HepG2 (cell line): ENCODE measurements at regions not wholly inside any gene's neighbourhood (a gene's known extent, or its start where the extent isn't known, plus 50 kb on each side); places are given as distances from the start of the nearest gene placed in this dataset.
"Not testable (repeated sequence)": the region's sequence is repeated elsewhere in the genome, so short reads cannot be mapped to it uniquely, and the experiment has no call there.

Source experiments
- ATAC-seq: fragments of 200-7000 bp; cut with Tn5 transposase; 3 replicates; pipeline ENCODE4 v1.9.1; 2020; ENCODE audit warnings: mild to moderate bottlenecking, moderate library complexity
- BruUV-seq: library from RNA; stranded (reverse); fragments of 400-500 nt; replicated peaks from 2 replicates; lab custom pipeline; 2021; lab: Mats Ljungman, UMichigan
- CTCF ChIA-PET: fragments of 300-600 bp; formaldehyde crosslinking; extraction: SDS; loops from one replicate; lab custom pipeline; 2021; ENCODE audit warnings: low total read pairs, inconsistent platforms, low intra/inter-chr PET ratio; lab: Yijun Ruan, JAX
- POLR2A ChIA-PET: fragments of 350-600 bp; sonication (Branson Sonifier 250); formaldehyde crosslinking; loops from one replicate; lab custom pipeline; 2020; ENCODE audit warnings: antibody characterized with exemption, inconsistent platforms; lab: Yijun Ruan, JAX
- DNase-seq: peaks from one replicate; pipeline ENCODE4 v3.0.0-alpha.2; 2015; ENCODE audit warnings: low spot score
- FAIRE-seq: peaks from 3 replicates; lab custom pipeline; 2011; peaks lifted over from hg19 to GRCh38; lab: Jason Lieb, UNC
- H2AFZ ChIP-seq: one replicate; pipeline ENCODE4 v1.6.1; 2011; ENCODE audit warnings: low read length, inconsistent platforms
- H3K27ac ChIP-seq: fragments of 300-600 bp; 3 replicates; pipeline ENCODE4 v1.8.0; 2011; ENCODE audit warnings: mixed run types, mild to moderate bottlenecking, mixed read lengths, low read length, inconsistent platforms; ENCODE audit not compliant: insufficient read depth; ENCODE audit errors: extremely low read length
- H3K27me3 ChIP-seq, 2 experiments: fragments of 200-600 bp in 1 of 2; 2 replicates in 1 of 2; 3 replicates in 1 of 2; pipeline versions ENCODE4 v1.6.0 to v1.8.0; 2011; ENCODE audit warnings: low read length in 2 of 2, mild to moderate bottlenecking in 2 of 2, moderate library complexity in 2 of 2, inconsistent platforms in 1 of 2; ENCODE audit not compliant: insufficient read depth in 2 of 2, control insufficient read depth in 1 of 2
- H3K36me3 ChIP-seq, 2 experiments: fragments of 200-600 bp in 1 of 2; replicated peaks in 1 of 2; 2 replicates in 1 of 2; 3 replicates in 1 of 2; pipeline versions ENCODE4 v1.5.1 to v1.8.0; 2011; ENCODE audit warnings: low read length in 2 of 2, inconsistent platforms in 1 of 2; ENCODE audit not compliant: insufficient read depth in 2 of 2, control insufficient read depth in 1 of 2
- H3K4me1 ChIP-seq: 2 replicates; pipeline ENCODE4 v1.5.1; 2012; ENCODE audit warnings: low read length, inconsistent platforms; ENCODE audit not compliant: insufficient read depth
- H3K4me2 ChIP-seq: 2 replicates; pipeline ENCODE4 v1.6.0; 2011; ENCODE audit warnings: low read depth, low read length, inconsistent platforms
- H3K4me3 ChIP-seq, 3 experiments: fragments of 200-600 bp in 1 of 3; sonication (generic), shearing (Covaris generic) in 1 of 3; replicated peaks in 1 of 3; 2 replicates each; pipeline ENCODE4 v1.5.1; 2011 to 2016; ENCODE audit warnings: low read length in 3 of 3, inconsistent platforms in 2 of 3, low read depth in 2 of 3, mild to moderate bottlenecking in 2 of 3, control low read depth in 1 of 3, mixed read lengths in 1 of 3; ENCODE audit not compliant: insufficient read depth in 1 of 3
- H3K79me2 ChIP-seq: one replicate; pipeline ENCODE4 v1.6.1; 2011; ENCODE audit warnings: low read length, inconsistent platforms; ENCODE audit not compliant: insufficient read depth
- H3K9ac ChIP-seq: 2 replicates; pipeline ENCODE4 v1.6.0; 2011; ENCODE audit warnings: mild to moderate bottlenecking, low read depth, low read length, inconsistent platforms; ENCODE audit not compliant: insufficient read depth
- H3K9me3 ChIP-seq: 2 replicates; pipeline ENCODE4 v1.5.1; 2012; ENCODE audit warnings: mild to moderate bottlenecking, low read length
- H4K20me1 ChIP-seq: 2 replicates; pipeline ENCODE4 v1.6.0; 2011; ENCODE audit warnings: inconsistent platforms, mild to moderate bottlenecking, low read length, moderate library complexity; ENCODE audit not compliant: insufficient read depth
- ETS1 ChIP-seq: sonication (generic); formaldehyde crosslinking; IDR thresholded peaks from 2 replicates; pipeline ENCODE4 v1.4.0; 2020; ENCODE audit warnings: missing genetic modification reagents
- HNRNPK ChIP-seq: fragments of 200-400 bp; formaldehyde crosslinking; IDR thresholded peaks from 2 replicates; pipeline ENCODE4 v1.6.1; 2018; ENCODE audit warnings: low read length, low read depth, moderate library complexity, mild to moderate bottlenecking; ENCODE audit not compliant: poor library complexity, severe bottlenecking
- ZBTB20 ChIP-seq: sonication (generic); formaldehyde crosslinking; IDR thresholded peaks from 2 replicates; pipeline ENCODE4 v1.8.1; 2023; ENCODE audit warnings: missing genetic modification reagents, low read depth, mild to moderate bottlenecking, borderline replicate concordance
- WGBS: methylation state at CpG from one replicate; pipeline ENCODE4 v1.1.6; 2017; ENCODE audit warnings: low lambda C conversion rate; 5-methylcytosine and 5-hydroxymethylcytosine counted together
- in situ Hi-C: cut with HindIII; loops from 2 replicates; pipeline ENCODE4 v1.10.0; 2017; ENCODE audit warnings: low pct_unique_long_range_greater_than_20kb; ENCODE audit not compliant: extremely low pct_ligation_motif_present
- intact Hi-C: fragments of 100-400 bp; cut with micrococcal nuclease; formaldehyde crosslinking; loops from one replicate; pipeline ENCODE4 v1.10.0; 2022; ENCODE audit not compliant: unreplicated experiment

- POLR2A ChIA-PET = no interaction called here
- H3K4me2 ChIP-seq = no peak overlapping the region
- H3K4me3 ChIP-seq = no peak overlapping the region
- intact Hi-C loops (no loop called here), in situ Hi-C loops (no loop called here)
- WGBS = 97% methylated on average over 2 of the region's 2 CpGs
- no peaks in the 10 kb centered on the region for H3K9me3 ChIP-seq
- FAIRE-seq (no peak), DNase-seq (no peak), ATAC-seq (no peak)
- no peaks in the 10 kb centered on the region for H3K4me1 ChIP-seq
- no TSS peak for BruUV-seq
- peaks cover 5 to 36% of the 10 kb centered on the region in 2 experiments; a peak in 4 of 5 replicates for H3K36me3 ChIP-seq
- H4K20me1 ChIP-seq = no peaks in the 10 kb centered on the region
- H3K9ac ChIP-seq = no peak overlapping the region
- TF ChIP-seq HNRNPK = peak; percentile 94
- no peak for TF ChIP-seq ZBTB20 (CRISPR knock-in tag)
- no peak for TF ChIP-seq ETS1 (CRISPR knock-in tag)
- H2AFZ ChIP-seq = no peak overlapping the region
- no peaks in the 10 kb centered on the region for H3K79me2 ChIP-seq
- CTCF ChIA-PET = no interaction called here
- H3K27ac ChIP-seq = no peak overlapping the region
- no peaks in the 10 kb centered on the region for H3K27me3 ChIP-seq
These were observed 59.4 kb downstream of the BLTP3B start for GRCh38 chr12:100083308-100083707.

GRCh38 chr12:100078777-100079176 is 63.9 kb downstream of the BLTP3B start:
- POLR2A ChIA-PET, H4K20me1 ChIP-seq, DNase-seq, H3K4me3 ChIP-seq, CTCF ChIA-PET, H3K9ac ChIP-seq, H3K4me2 ChIP-seq, H3K79me2 ChIP-seq, H2AFZ ChIP-seq, H3K9me3 ChIP-seq, BruUV-seq, intact Hi-C loops, in situ Hi-C loops, H3K4me1 ChIP-seq, H3K27ac ChIP-seq, ATAC-seq, H3K27me3 ChIP-seq, FAIRE-seq: not testable (repeated sequence)
- WGBS = 89% methylated on average over 3 of the region's 3 CpGs
- peaks cover 5 to 21% of the 10 kb centered on the region in 2 experiments; a peak in 3 of 5 replicates for H3K36me3 ChIP-seq
